Panc1 (cell line): ENCODE measurements at regions not wholly inside any gene's neighbourhood (a gene's known extent, or its start where the extent isn't known, plus 50 kb on each side); places are given as distances from the start of the nearest gene placed in this dataset.

Experiments
- POLR2AphosphoS5 ChIP-seq: IDR thresholded peaks from 2 replicates; pipeline ENCODE4 v1.6.1; 2012; ENCODE audit warnings: mild to moderate bottlenecking, low read depth, low read length, moderate library complexity
- SIN3A ChIP-seq: IDR thresholded peaks from 2 replicates; pipeline ENCODE4 v1.6.1; 2012; ENCODE audit warnings: low read depth, mild to moderate bottlenecking, low read length, moderate library complexity, borderline replicate concordance; ENCODE audit not compliant: insufficient read depth
- TF ChIP-seq, protein P1 (sequence below): fragments of 450-650 bp; IDR thresholded peaks from 2 replicates; pipeline ENCODE4 v1.5.1; 2017; ENCODE audit warnings: mild to moderate bottlenecking

- TF ChIP-seq POLR2AphosphoS5 (no peak), SIN3A (no peak)
- TF ChIP-seq, protein P1, sequence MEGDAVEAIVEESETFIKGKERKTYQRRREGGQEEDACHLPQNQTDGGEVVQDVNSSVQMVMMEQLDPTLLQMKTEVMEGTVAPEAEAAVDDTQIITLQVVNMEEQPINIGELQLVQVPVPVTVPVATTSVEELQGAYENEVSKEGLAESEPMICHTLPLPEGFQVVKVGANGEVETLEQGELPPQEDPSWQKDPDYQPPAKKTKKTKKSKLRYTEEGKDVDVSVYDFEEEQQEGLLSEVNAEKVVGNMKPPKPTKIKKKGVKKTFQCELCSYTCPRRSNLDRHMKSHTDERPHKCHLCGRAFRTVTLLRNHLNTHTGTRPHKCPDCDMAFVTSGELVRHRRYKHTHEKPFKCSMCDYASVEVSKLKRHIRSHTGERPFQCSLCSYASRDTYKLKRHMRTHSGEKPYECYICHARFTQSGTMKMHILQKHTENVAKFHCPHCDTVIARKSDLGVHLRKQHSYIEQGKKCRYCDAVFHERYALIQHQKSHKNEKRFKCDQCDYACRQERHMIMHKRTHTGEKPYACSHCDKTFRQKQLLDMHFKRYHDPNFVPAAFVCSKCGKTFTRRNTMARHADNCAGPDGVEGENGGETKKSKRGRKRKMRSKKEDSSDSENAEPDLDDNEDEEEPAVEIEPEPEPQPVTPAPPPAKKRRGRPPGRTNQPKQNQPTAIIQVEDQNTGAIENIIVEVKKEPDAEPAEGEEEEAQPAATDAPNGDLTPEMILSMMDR = no peak
Observed at GRCh38 chr12:17829813-17830212, 260.2 kb downstream of the RERGL start.
